ENCODE measurements at regions not wholly inside any gene's neighbourhood (a gene's known extent, or its start where the extent isn't known, plus 50 kb on each side); places are given as distances from the start of the nearest gene placed in this dataset.

GRCh38 chr10:130560116-130560515, 423.9 kb downstream of the GLRX3 start:
- no peak overlapping the region for H3K4me2 ChIP-seq (ENCODE audit: unreplicated experiment)
- H3K4me3 ChIP-seq = no peak overlapping the region
- H3K9ac ChIP-seq = no peak overlapping the region
- no peaks in the 10 kb centered on the region for H3K9me3 ChIP-seq (ENCODE audit: low read depth)
- no peak overlapping the region for H2AFZ ChIP-seq
- H3K9me2 ChIP-seq (ENCODE audit: insufficient read depth) = no peaks in the 10 kb centered on the region
- TF ChIP-seq EZH2phosphoT487 (IDR thresholded peaks at IDR 0.05; ENCODE audit: insufficient read depth, low read depth) (no peak), EZH2 (IDR thresholded peaks at IDR 0.05; ENCODE audit: insufficient read depth, poor library complexity, severe bottlenecking) (no peak)
- H3K27me3 ChIP-seq (replicated peaks; ENCODE audit: insufficient read depth) = no peaks in the 10 kb centered on the region
- no peak overlapping the region for H3K27ac ChIP-seq
- in situ Hi-C loops (cut with MboI) = no loop called here
- no peaks in the 10 kb centered on the region for H3K79me2 ChIP-seq (ENCODE audit: insufficient read depth)
- WGBS, 2 experiments (ENCODE audit: low coverage in 1 of 2, low lambda C conversion rate in 2 of 2, missing lambda C conversion rate in 2 of 2) = 55 to 57% methylated on average over 12 of the region's 12 CpGs
- no peaks in the 10 kb centered on the region for H4K20me1 ChIP-seq (ENCODE audit: insufficient read depth)
- no peaks in the 10 kb centered on the region for H3K36me3 ChIP-seq (ENCODE audit: low read depth)
- no peak for DNase-seq
- no peaks in the 10 kb centered on the region for H3F3A ChIP-seq (ENCODE audit: insufficient read depth)
- no peaks in the 10 kb centered on the region for H3K4me1 ChIP-seq (ENCODE audit: insufficient read depth)

GRCh38 chr10:130560573-130560972, 424.4 kb downstream of the GLRX3 start:
- H3K4me2 ChIP-seq (ENCODE audit: unreplicated experiment) = no peak overlapping the region
- H3K4me1 ChIP-seq (ENCODE audit: insufficient read depth) = no peaks in the 10 kb centered on the region
- H3K4me3 ChIP-seq = no peak overlapping the region
- WGBS, 2 experiments (ENCODE audit: low coverage in 1 of 2, low lambda C conversion rate in 2 of 2, missing lambda C conversion rate in 2 of 2) = 56 to 57% methylated on average over 8 of the region's 8 CpGs
- no peaks in the 10 kb centered on the region for H3K27me3 ChIP-seq (replicated peaks; ENCODE audit: insufficient read depth)
- H3K36me3 ChIP-seq (ENCODE audit: low read depth) = no peaks in the 10 kb centered on the region
- no peaks in the 10 kb centered on the region for H3F3A ChIP-seq (ENCODE audit: insufficient read depth)
- no peak overlapping the region for H3K9ac ChIP-seq
- no peaks in the 10 kb centered on the region for H4K20me1 ChIP-seq (ENCODE audit: insufficient read depth)
- no peaks in the 10 kb centered on the region for H3K9me2 ChIP-seq (ENCODE audit: insufficient read depth)
- no peak for DNase-seq
- no peaks in the 10 kb centered on the region for H3K79me2 ChIP-seq (ENCODE audit: insufficient read depth)
- no peak overlapping the region for H3K27ac ChIP-seq
- TF ChIP-seq EZH2phosphoT487 (IDR thresholded peaks at IDR 0.05; ENCODE audit: insufficient read depth, low read depth) (no peak), EZH2 (IDR thresholded peaks at IDR 0.05; ENCODE audit: insufficient read depth, poor library complexity, severe bottlenecking) (no peak)
- in situ Hi-C loops (cut with MboI) = no loop called here
- no peaks in the 10 kb centered on the region for H3K9me3 ChIP-seq (ENCODE audit: low read depth)
- H2AFZ ChIP-seq = no peak overlapping the region

GRCh38 chr10:130561681-130562080, 425.5 kb downstream of the GLRX3 start:
- 8 to 14% methylated on average over 1 of the region's 1 CpG for WGBS, 2 experiments (ENCODE audit: low coverage in 1 of 2, low lambda C conversion rate in 2 of 2, missing lambda C conversion rate in 2 of 2)
- H3K4me1 ChIP-seq (ENCODE audit: insufficient read depth) = no peaks in the 10 kb centered on the region
- H3K4me3 ChIP-seq = no peak overlapping the region
- DNase-seq = no peak
- no peak overlapping the region for H3K4me2 ChIP-seq (ENCODE audit: unreplicated experiment)
- TF ChIP-seq EZH2phosphoT487 (IDR thresholded peaks at IDR 0.05; ENCODE audit: insufficient read depth, low read depth) = no peak
- TF ChIP-seq EZH2 (IDR thresholded peaks at IDR 0.05; ENCODE audit: insufficient read depth, poor library complexity, severe bottlenecking) = no peak
- H3K27me3 ChIP-seq (replicated peaks; ENCODE audit: insufficient read depth) = no peaks in the 10 kb centered on the region
- no peaks in the 10 kb centered on the region for H3K36me3 ChIP-seq (ENCODE audit: low read depth)
- H3K9me2 ChIP-seq (ENCODE audit: insufficient read depth) = no peaks in the 10 kb centered on the region
- no peaks in the 10 kb centered on the region for H3K9me3 ChIP-seq (ENCODE audit: low read depth)
- no peak overlapping the region for H2AFZ ChIP-seq
- no peaks in the 10 kb centered on the region for H4K20me1 ChIP-seq (ENCODE audit: insufficient read depth)
- H3F3A ChIP-seq (ENCODE audit: insufficient read depth) = no peaks in the 10 kb centered on the region
- no peak overlapping the region for H3K27ac ChIP-seq
- no peak overlapping the region for H3K9ac ChIP-seq
- no peaks in the 10 kb centered on the region for H3K79me2 ChIP-seq (ENCODE audit: insufficient read depth)
- in situ Hi-C loops (cut with MboI) = no loop called here

GRCh38 chr10:130567011-130567410, 430.8 kb downstream of the GLRX3 start:
- DNase-seq = no peak
- H3K9me2 ChIP-seq (ENCODE audit: insufficient read depth) = no peaks in the 10 kb centered on the region
- no peaks in the 10 kb centered on the region for H3K36me3 ChIP-seq (ENCODE audit: low read depth)
- 5 to 6% methylated on average over 12 of the region's 12 CpGs for WGBS, 2 experiments (ENCODE audit: low coverage in 1 of 2, low lambda C conversion rate in 2 of 2, missing lambda C conversion rate in 2 of 2)
- H4K20me1 ChIP-seq (ENCODE audit: insufficient read depth) = no peaks in the 10 kb centered on the region
- no peak for TF ChIP-seq EZH2phosphoT487 (IDR thresholded peaks at IDR 0.05; ENCODE audit: insufficient read depth, low read depth)
- TF ChIP-seq EZH2 (IDR thresholded peaks at IDR 0.05; ENCODE audit: insufficient read depth, poor library complexity, severe bottlenecking) = no peak
- no peaks in the 10 kb centered on the region for H3F3A ChIP-seq (ENCODE audit: insufficient read depth)
- H3K9ac ChIP-seq = no peak overlapping the region
- no peak overlapping the region for H3K4me3 ChIP-seq
- H3K9me3 ChIP-seq (ENCODE audit: low read depth) = no peaks in the 10 kb centered on the region
- no peaks in the 10 kb centered on the region for H3K79me2 ChIP-seq (ENCODE audit: insufficient read depth)
- no peak overlapping the region for H3K4me2 ChIP-seq (ENCODE audit: unreplicated experiment)
- H3K27me3 ChIP-seq (replicated peaks; ENCODE audit: insufficient read depth) = no peaks in the 10 kb centered on the region
- in situ Hi-C loops (cut with MboI) = no loop called here
- no peak overlapping the region for H3K27ac ChIP-seq
- H2AFZ ChIP-seq = no peak overlapping the region
- H3K4me1 ChIP-seq (ENCODE audit: insufficient read depth) = no peaks in the 10 kb centered on the region

- Histone ChIP-seq H3K27ac (no peak overlapping the region), H3K4me3 (no peak overlapping the region), H4K20me1 (ENCODE audit: insufficient read depth) (no peaks in the 10 kb centered on the region), H2AFZ (no peak overlapping the region), H3K9me3 (ENCODE audit: low read depth) (no peaks in the 10 kb centered on the region), H3K9ac (no peak overlapping the region), H3K27me3 (replicated peaks; ENCODE audit: insufficient read depth) (no peaks in the 10 kb centered on the region), H3K79me2 (ENCODE audit: insufficient read depth) (no peaks in the 10 kb centered on the region), H3K9me2 (ENCODE audit: insufficient read depth) (no peaks in the 10 kb centered on the region), H3K4me1 (ENCODE audit: insufficient read depth) (no peaks in the 10 kb centered on the region), H3K4me2 (ENCODE audit: unreplicated experiment) (no peak overlapping the region), H3F3A (ENCODE audit: insufficient read depth) (no peaks in the 10 kb centered on the region), H3K36me3 (ENCODE audit: low read depth) (no peaks in the 10 kb centered on the region)
- 74 to 80% methylated on average over 30 to 31 of the region's 31 CpGs for WGBS, 2 experiments (ENCODE audit: low coverage in 1 of 2, low lambda C conversion rate in 2 of 2, missing lambda C conversion rate in 2 of 2)
- no peak for DNase-seq
- in situ Hi-C loops (cut with MboI) = no loop called here
- TF ChIP-seq EZH2 (IDR thresholded peaks at IDR 0.05; ENCODE audit: insufficient read depth, poor library complexity, severe bottlenecking) (no peak), EZH2phosphoT487 (IDR thresholded peaks at IDR 0.05; ENCODE audit: insufficient read depth, low read depth) (no peak)
Measured at GRCh38 chr10:130567436-130567835, 431.2 kb downstream of the GLRX3 start.

Data from GM23248 (cell line).